HG03521 (cell line): ENCODE measurements at regions not wholly inside any gene's neighbourhood (a gene's known extent, or its start where the extent isn't known, plus 50 kb on each side); places are given as distances from the start of the nearest gene placed in this dataset.

Source experiments
- ATAC-seq: cut with Tn5 transposase; IDR thresholded peaks from one replicate; pipeline ENCODE4 v1.9.1; 2021; ENCODE audit warnings: mild to moderate bottlenecking, moderate library complexity; ENCODE audit not compliant: unreplicated experiment

DNA sequence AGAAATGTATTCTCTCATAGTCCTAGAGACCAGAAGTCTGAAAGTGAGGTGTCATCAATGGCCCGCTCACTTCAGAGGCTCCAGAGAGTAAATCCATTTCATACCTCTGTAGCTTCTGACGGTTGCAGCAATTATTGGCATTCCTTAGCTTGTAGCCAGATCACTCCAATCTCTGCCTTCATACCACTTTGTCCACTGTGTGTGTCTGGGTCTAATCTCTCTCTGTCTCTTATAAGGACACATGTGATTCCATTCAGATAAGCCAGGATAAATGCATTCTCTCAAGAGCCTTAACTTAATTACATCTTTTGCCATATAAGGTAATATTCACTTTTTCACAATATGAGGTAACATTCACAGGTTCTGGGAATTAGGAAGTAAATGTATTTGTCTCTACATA, 365.7 kb downstream of the GXYLT1 start:
- no peak for ATAC-seq

DNA sequence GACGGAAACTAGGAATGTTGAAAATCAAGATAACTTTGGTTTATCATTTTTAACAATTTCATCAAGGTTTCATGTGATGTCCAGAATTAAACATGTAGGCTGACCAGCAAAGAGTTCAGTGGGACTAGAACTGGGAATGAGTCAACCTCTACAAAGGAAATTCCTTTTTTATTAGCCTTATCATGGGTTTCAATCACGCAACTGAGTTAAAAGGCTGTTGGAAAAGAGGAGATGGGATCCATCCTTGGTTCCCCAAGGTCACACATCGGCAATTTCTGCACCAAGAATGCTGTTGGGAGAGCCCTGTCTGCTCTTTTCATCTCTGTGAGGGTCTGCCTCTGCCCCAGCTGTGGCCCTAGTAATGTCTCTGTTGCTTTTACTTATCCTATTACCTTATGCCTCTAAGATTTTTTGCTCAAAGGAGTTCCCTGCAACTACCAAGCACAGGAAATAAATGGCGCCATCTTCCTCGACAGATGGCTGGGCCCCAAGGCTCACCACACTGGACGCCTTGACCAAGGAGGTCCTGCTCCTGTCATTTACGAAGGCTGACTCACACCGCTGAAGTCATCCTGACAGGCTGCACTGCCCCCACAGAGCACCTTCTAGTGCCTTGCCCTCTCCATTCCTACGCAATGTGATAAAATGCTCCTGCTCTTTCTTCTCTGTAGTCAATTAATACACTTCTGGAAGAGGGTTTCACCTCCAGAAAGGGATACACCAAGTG, 367.4 kb downstream of the GXYLT1 start:
- no peak for ATAC-seq

DNA sequence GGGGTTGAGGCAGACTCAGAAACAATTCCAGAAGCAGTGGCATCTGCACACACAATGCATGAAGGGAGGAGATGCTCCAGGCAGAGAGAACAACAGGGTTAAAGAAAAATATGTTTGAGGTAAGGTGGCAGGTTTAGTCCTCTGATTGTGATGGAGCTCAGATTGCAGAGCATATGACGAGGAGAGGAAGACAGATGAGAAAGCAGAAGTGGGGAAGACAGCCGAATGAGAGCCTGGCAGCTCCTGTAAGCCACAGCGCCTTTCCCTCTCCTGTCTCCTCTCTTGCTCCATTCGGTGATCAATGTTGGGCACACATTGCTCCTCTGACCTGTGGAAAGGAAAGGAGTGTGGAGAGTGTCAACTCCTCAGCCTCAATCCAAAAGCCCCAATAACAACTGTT, 372.2 kb downstream of the GXYLT1 start:
- no peak for ATAC-seq

DNA sequence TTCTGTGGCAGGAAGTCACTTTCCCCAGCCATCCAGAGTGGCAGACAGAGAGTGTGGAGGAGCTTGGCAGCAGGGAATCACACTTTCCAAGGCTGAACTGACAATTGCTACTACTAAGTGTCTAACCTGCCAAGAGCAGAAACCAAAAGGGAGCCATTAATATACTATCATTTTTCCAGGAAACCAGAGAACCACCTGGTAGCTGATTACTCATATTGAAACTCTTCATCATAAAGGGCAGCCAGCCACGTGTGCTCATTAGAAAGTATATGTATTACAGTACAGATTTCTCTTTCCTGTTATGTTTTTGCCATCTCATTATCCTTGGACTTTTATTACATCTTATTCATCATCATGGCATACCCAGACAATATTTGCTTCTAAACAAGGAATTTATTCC, 374.9 kb downstream of the GXYLT1 start:
- ATAC-seq: peak; percentile 59

DNA sequence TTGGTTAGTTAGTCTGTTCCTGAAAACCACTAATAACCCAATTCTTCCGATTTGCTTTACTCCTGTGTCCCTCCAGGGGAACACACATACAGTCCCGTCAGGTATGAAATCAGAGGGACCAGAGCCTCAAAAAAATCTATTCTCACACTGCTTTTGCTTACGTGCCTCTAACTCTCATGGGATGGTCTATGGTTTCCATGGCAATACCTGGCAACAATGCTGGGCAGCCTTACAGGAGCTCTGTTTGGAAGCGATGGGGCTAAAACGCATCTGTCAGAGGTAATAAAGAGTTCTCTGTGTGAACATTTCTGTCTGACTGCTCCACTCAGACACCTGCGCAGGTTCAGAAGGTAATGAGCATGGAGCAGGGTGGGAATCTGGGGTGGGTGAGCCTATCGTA, 376.2 kb downstream of the GXYLT1 start:
- ATAC-seq: no peak

DNA sequence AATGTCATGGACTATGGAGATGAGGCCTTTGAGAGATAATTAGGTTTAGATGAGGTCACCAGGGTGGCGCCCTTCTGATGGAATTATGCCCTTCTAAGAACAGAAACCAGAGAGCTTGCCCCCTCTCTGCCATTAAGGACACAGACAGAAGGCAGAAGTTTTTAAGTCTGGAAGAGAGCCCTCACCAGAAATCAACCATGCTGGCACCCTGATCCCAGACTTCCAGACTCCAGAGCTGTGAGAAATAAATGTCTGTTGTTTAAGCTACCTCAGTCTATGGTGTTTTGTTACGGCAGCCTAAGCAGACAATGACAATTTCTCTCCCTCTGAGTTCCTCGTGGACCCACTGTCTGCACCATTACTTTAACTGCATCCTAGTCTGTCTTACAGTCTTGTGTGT, 382.0 kb downstream of the GXYLT1 start:
- no peak for ATAC-seq

DNA sequence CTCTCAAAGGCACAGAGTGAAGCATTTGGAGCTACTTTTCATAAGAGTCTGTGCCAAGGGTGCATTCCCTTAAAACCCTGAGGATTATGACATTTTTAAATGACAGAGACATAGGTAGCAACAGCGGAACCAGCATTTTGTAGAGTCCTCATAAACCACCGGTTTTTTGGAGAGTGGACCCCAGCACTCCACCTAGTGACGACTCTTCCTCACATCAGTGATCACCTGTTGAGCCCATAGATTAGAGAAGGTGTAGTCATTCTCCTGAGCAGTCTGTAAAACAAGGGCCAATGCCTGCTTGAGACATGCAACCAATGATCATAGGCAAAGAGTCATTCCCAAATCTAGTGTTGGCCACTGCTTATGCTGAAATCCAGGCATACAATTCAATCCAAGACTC, 399.1 kb downstream of the GXYLT1 start:
- no peak for ATAC-seq

DNA sequence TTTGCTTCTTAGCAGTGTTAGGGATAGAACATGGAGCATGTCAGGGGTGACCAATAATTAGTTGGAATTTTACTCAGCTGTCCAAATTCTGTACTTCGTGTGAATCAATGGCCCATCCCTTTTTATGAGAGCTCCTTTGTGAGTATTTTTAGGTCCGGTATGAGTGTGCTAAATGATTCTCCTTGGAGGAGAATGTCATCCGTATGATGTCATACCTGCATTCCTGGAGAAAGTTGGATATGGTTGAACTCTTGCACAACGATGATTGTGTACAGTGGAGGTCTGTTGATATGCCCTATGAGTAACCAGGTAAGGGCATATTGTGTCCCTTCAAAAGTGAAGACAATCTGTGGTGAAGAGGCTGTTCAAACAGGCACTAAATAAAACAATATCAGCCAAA, 400.8 kb downstream of the GXYLT1 start:
- no peak for ATAC-seq

DNA sequence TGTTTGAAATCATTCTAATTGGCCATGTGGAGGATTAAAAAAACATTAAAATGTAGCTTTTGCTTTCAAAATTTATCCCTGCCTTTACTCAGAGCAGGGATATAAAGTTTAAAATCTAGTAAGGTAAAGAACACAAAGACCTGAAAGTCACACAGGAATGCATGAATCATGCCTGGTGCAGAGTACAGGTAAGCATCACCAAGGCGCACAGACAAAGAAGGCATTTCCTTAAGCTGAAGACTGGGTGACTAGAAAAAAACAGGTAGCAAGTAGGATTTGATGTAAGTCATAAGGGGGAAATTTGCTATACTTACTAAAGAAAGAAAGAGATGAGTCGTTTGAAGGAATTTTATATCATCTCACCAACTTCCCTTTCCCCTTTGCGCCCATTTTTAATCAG, 405.6 kb downstream of the GXYLT1 start:
- ATAC-seq: no peak

DNA sequence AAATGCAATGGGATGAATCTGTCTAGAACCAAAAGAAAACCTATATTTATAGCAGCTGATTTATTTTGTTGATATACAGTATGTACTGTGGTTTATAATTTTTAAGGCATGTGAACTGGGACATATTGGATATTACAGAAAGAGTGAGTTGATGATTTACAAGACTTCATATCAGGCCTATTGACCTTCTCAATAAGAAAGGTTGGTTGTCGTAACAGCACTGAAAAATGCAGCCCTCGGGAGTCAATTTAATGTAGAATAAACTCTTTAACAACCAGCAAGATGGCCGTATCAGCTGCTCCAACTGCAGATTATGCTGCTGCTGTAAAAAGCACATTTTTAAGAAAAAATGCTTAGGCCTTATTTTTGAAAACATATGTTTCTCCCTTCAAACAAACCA, 407.3 kb downstream of the GXYLT1 start:
- ATAC-seq: no peak

DNA sequence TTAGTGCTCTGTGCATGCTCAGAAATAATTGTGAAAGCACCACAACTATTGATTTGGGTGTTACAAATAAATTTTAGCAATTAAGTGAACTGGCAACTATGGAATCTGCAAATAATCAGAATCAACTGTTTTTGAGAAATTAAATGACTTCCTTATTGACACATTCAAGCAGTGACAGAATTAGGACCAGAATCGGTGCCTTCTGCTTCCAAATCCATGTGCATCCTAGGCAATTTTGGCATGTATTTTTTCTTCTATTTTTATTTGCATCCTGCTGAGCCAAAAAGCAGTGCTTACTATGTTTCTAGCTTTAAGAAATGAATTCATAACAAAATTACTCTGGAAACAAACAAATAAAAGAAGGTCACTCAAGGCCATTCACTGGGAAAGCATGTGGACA, 408.2 kb downstream of the GXYLT1 start:
- no peak for ATAC-seq

DNA sequence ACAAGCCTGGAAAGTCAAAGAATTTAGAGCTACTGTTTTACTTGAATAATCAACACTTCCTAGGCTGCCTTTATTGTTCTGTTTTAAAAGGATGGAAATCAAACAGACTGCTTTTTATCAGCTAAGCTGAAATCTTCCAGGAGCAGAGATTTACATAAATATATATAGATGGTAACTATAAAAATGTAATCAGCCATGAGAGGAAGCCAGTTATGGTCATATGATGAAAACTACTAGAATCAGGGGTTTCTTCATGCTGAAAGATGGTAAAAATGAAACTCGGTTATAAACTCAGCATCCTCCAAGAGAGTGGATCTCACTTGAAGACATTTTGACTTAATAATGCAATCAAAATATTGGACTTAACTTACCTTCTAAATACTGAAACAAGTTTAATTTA, 413.0 kb downstream of the GXYLT1 start:
- ATAC-seq: no peak

DNA sequence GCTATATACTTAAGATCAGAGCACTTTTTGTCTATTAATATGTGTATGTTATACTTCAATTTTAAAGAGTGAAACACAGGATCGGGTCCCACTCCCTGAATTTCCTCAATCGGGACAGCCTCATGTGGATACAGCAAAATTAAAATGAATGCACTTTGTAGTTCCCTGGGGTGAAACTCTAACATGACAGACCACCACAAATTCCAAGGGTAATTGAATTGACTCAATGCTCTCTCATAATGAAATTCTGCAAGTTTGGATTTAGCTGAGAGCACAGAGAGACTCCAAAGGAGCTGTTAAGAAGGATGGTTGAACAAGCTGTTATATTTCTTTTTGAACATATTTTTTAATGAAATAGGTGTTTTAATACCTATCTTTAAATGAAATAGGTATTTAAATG, 413.6 kb downstream of the GXYLT1 start:
- no peak for ATAC-seq

DNA sequence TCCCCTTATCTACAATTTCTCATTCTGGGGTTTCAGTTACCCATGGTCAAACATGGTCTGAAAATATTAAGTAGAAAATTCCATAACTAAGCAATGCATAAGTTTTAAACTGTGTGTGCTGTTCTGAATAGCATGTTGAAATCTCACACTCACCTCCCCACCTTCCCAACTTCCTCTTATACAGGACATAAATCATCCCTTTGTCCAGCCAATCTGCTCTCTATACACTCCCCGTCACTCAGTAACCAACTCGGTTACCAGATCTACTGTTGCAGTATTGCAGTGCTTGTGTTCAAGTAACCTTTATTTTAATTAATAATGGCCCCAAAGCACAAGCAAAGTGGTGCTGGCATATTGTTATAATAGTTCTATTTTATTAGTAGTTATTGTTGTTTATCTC, 420.5 kb downstream of the GXYLT1 start:
- ATAC-seq: no peak

DNA sequence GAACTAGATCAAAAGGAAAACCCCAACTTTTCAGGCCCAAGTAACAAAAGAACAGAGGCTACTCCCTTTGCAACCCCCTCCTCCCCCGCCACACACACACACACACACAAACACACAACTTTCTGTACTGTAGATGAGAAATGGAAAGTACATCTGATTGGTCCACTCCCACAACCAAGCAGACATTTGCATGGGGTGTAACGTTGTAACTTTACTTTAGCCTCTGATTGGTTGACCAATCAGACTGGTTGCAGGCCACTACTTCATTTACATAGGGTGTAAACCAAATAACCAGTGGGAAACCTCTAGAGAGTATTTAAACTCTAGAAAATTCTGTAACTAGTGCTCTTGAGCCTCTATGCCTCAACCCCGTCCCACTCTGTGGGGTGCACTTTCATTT, 425.5 kb downstream of the GXYLT1 start:
- ATAC-seq: no peak

DNA sequence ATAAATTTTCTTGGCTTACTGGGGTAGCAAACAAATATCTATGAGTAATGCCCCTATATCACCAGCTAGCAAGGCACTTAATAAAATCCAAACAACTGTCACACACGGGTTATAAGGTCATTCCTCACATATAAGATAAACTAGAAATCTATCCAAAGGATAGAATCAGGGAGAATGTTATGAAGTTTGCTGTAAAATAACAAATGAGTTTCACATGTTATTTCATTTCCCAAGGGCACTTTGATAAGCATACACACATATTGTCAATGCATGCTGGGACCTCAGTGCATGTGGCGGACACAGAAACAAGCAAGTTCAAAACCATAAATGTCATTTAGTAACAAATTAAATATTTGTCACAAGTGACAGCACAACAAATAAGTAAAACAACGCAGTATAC, 429.4 kb downstream of the GXYLT1 start:
- no peak for ATAC-seq

DNA sequence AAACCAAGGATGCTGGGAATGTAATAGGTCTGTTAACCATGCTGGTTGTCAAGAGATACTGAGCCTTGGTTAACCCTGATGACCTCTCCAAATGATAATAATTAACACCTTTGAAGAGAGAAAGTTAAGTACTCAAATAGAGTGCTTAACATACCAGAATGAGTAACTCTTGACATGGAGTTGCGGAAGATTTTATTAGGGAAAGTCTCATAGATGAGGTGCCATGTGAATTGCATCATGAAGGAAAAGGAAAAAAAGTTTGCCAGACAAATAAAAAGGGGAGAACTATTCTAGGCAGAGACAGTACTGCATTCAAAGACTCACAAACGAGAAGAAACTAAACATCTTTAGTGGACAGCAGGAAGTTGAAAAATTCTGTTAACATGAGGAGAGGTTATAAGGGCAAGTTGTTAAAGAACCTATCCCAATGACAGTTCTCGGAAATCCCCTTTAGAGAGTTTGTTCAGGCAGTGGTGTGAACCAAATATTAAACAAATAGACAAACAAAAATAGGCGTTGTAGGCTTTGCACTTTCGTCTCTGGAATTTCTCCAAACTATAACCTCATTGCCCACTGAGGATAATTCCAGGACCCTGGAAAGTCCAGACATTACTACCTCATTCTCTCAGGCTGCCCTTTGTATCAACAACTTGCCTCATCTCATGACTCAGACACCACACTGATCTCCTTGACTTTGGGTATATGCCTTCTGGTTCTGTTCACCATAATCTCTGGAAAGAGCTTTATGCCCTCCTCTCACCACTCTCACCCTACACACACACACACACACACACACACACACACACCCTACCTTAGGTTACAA, 435.0 kb downstream of the GXYLT1 start:
- ATAC-seq: no peak

DNA sequence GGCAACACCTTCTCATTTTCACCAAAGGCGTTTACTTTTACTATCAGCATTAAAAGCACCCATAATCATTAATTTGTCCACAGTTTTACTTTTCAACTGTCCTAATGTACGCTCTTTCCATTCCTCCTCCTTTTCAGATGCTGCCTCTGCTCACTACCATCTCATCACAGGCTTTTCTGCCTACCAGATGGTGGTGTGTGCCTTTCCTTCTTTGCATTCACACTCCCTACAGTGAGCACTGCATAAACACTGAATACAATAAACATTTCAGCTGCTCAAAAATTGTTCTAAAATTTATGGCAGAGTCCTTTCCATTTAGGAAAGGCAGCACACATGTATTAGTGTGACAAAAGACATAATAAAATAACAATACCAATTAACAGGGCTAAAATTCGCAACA, 435.7 kb downstream of the GXYLT1 start:
- no peak for ATAC-seq

DNA sequence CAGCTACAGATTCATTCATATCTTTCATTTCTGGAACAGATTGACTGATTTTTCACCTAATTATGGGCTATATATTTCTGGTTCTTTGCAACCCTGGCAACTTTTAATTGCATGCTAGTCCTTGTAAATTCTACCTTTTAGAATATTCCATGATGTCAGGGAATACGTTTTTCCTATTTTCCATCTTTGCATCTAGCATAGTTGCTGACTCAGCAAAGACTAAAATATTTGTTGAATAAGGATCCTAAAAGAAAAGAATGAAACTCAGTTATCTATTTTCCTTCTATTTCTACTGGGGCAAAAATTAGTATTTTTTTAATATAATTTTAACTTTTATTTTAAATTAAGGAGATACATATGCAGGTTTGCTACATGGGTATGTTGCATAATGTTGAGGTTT, 438.3 kb downstream of the GXYLT1 start:
- ATAC-seq: no peak

DNA sequence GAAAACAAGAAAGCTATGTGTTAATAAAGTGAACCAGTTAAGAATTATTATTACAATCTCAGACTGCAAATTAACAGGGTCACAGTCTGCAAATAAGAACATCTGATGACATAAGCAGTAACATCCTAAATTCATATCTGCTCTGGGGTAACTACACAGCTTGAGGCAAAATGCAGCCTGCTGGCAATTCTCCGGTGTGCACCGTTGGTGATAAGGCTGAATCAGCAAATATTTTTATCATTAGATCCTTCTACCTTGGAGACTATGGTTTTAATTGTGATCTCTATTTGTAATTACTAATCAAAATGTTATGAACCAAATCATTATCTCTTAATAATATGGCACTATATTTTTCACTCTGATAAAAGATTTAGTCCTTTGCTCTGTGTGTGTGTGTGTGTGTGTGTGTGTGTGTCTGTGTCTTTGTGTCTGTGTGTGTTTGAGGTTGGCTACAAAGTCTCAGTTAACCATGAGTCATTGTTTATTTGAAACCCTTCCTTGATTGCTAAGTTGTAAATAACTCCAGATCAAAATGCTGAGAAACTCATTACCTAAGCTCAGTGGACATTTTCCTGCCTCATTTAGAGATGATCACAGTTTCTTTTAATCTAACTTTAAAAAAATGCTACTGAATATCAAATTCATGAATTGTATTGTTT, 442.6 kb downstream of the GXYLT1 start:
- ATAC-seq: no peak

DNA sequence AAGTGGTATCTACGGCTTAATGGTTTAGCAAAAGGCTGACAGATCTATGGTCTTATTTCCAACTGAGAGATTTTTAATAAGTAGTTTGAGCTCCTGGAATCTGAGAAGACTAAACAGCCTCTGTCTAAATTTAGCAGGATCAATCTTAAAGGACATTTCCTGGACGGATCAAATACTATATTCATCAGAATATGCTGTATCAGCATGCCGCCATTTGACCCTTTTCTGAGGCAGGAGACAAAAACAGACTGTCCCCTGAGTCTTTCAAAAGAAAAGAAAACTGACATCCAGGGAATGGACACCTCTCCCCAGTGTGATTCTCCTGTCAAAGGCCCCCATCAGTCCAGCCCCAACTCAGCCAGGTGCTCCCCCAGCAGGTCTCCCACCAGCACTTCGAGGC, 443.7 kb downstream of the GXYLT1 start:
- no peak for ATAC-seq

DNA sequence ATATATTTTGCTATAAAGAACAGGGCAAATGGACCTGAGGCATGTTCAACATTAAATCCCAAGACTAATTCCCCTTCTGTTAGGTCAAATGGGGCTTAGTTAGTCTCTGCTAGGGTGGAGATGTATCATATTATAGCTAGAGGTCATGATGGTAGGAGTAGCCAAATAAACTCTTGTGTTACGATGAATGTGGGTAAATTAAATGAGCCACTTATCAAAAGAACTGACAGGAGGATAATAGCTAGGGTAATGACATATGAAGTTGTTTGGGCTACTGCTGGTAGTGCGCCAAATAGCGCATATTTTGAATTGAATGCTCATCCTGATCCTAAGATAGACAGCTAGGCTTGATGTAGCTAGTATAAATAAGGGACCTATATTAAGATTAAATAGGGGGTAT, 445.0 kb downstream of the GXYLT1 start:
- ATAC-seq: no peak
